ENCODE measurements at regions not wholly inside any gene's neighbourhood (a gene's known extent, or its start where the extent isn't known, plus 50 kb on each side); places are given as distances from the start of the nearest gene placed in this dataset.

- H3K4me1 ChIP-seq (ENCODE audit: insufficient read depth) = peaks cover 18% of the 10 kb centered on the region
- H3K27me3 ChIP-seq = no peaks in the 10 kb centered on the region
- no peak overlapping the region for H3K4me3 ChIP-seq
- no peaks in the 10 kb centered on the region for H3K9me3 ChIP-seq (ENCODE audit: low read depth)
- DNase-seq (ENCODE audit: low spot score) = no peak
- no peaks in the 10 kb centered on the region for H3K9me2 ChIP-seq (replicated peaks; ENCODE audit: insufficient read depth)
- TF ChIP-seq EZH2 (IDR thresholded peaks at IDR 0.05; ENCODE audit: borderline replicate concordance) (no peak), CTCF (IDR thresholded peaks at IDR 0.05; ENCODE audit: poor library complexity) (no peak), EZH2phosphoT487 (IDR thresholded peaks at IDR 0.05; ENCODE audit: low read depth, severe bottlenecking, unreplicated experiment) (no peak)
- 55% methylated on average over 4 of the region's 4 CpGs for WGBS (ENCODE audit: low lambda C conversion rate, missing lambda C conversion rate)
- no peaks in the 10 kb centered on the region for H3K79me2 ChIP-seq
- no peaks in the 10 kb centered on the region for H4K20me1 ChIP-seq (ENCODE audit: insufficient read depth, poor library complexity, severe bottlenecking)
- no peak overlapping the region for H3K27ac ChIP-seq
- H3K4me2 ChIP-seq = no peak overlapping the region
- no peak overlapping the region for H2AFZ ChIP-seq
- no peaks in the 10 kb centered on the region for H3K36me3 ChIP-seq (replicated peaks; ENCODE audit: insufficient read depth, low read depth)
These were observed 65.5 kb downstream of the GGTLC2 start for GRCh38 chr22:22709719-22710445.

DNA sequence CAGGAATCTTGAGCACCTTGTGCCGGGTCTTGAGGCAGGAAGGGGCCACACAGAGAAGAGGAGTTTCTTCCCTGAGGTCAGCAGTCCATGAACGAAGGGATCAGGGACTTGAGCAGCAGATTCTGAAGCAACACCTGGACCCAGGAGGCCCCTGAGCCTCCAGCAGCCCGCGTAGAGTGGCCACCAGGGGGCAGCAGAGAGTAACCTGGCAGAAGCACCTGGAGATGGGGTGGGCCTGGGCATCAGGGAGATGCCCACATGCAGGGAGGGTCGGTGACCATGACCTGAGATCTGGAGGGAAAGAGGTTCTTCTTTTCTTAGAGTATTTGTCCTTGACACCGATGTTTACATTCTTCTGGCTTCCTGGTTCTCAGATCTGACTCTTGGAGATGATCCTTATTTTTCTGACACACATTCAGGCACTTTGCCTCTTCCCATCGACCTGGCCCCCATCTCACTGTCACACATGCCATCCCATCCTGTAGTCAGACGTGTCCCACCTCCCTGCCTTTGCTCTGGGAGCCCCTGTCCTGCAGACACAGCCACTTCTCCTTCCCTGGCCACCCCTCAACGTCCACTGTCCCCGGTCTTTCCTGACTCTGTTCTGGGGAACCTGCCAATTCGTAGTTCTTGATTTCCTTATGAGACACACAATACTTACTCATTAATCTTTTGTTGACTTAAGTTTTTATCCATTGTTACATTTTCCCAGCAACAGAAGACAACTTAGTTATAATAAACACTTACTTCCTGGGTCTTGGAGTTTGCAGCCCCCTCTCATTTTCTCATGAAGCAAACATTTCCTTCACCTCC, 66.5 kb downstream of the GGTLC2 start:
- TF ChIP-seq EZH2 (IDR thresholded peaks at IDR 0.05; ENCODE audit: borderline replicate concordance) = no peak
- TF ChIP-seq CTCF (IDR thresholded peaks at IDR 0.05; ENCODE audit: poor library complexity) = peak; percentile 84
- TF ChIP-seq EZH2phosphoT487 (IDR thresholded peaks at IDR 0.05; ENCODE audit: low read depth, severe bottlenecking, unreplicated experiment) = no peak
- Histone ChIP-seq H3K27me3 (no peaks in the 10 kb centered on the region), H3K4me3 (no peak overlapping the region), H3K79me2 (no peaks in the 10 kb centered on the region), H3K4me1 (ENCODE audit: insufficient read depth) (peaks cover 18% of the 10 kb centered on the region), H3K9me2 (replicated peaks; ENCODE audit: insufficient read depth) (no peaks in the 10 kb centered on the region), H3K27ac (no peak overlapping the region), H3K36me3 (replicated peaks; ENCODE audit: insufficient read depth, low read depth) (no peaks in the 10 kb centered on the region), H2AFZ (no peak overlapping the region), H3K9me3 (ENCODE audit: low read depth) (no peaks in the 10 kb centered on the region), H4K20me1 (ENCODE audit: insufficient read depth, poor library complexity, severe bottlenecking) (no peaks in the 10 kb centered on the region), H3K4me2 (no peak overlapping the region)
- peak; percentile 75 for DNase-seq (ENCODE audit: low spot score)
- WGBS (ENCODE audit: low lambda C conversion rate, missing lambda C conversion rate) = 40% methylated on average over 11 of the region's 11 CpGs

GRCh38 chr22:22711532-22711913, 67.1 kb downstream of the GGTLC2 start:
- Histone ChIP-seq H3K36me3 (replicated peaks; ENCODE audit: insufficient read depth, low read depth) (no peaks in the 10 kb centered on the region), H4K20me1 (ENCODE audit: insufficient read depth, poor library complexity, severe bottlenecking) (no peaks in the 10 kb centered on the region), H3K4me3 (no peak overlapping the region), H3K79me2 (no peaks in the 10 kb centered on the region), H3K9me3 (ENCODE audit: low read depth) (no peaks in the 10 kb centered on the region), H3K27ac (no peak overlapping the region), H3K27me3 (peaks cover 3% of the 10 kb centered on the region), H3K4me1 (ENCODE audit: insufficient read depth) (peaks cover 18% of the 10 kb centered on the region), H3K9me2 (replicated peaks; ENCODE audit: insufficient read depth) (no peaks in the 10 kb centered on the region), H3K4me2 (no peak overlapping the region), H2AFZ (no peak overlapping the region)
- DNase-seq (ENCODE audit: low spot score) = no peak
- TF ChIP-seq CTCF (IDR thresholded peaks at IDR 0.05; ENCODE audit: poor library complexity) (no peak), EZH2phosphoT487 (IDR thresholded peaks at IDR 0.05; ENCODE audit: low read depth, severe bottlenecking, unreplicated experiment) (no peak), EZH2 (IDR thresholded peaks at IDR 0.05; ENCODE audit: borderline replicate concordance) (no peak)
- WGBS (ENCODE audit: low lambda C conversion rate, missing lambda C conversion rate) = 91% methylated on average over 5 of the region's 5 CpGs

Data from hepatocyte (in vitro differentiated cells).